ENCODE measurements at regions not wholly inside any gene's neighbourhood (a gene's known extent, or its start where the extent isn't known, plus 50 kb on each side); places are given as distances from the start of the nearest gene placed in this dataset.

DNA sequence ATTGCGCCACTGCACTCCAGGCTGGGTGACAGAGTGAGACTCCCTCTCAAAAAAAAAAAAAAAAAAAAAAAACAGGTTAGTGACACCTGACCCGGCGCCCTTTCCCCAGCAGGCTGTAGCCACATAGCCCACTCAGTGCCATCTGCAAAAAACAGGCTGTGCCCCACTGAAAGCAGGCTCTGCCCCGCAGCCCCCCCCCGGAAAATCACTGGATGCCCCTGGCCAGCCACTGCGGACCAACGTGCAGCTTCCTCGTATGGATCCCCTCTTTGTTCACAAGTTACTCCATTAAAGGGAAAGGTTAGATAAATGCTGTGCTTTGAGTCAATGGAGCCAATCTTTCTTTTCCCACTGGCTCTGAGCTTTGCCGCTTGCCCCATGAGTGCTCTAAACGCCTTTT is 660.3 kb downstream of the TBC1D22A start:
- Histone ChIP-seq H3K4me1 (ENCODE audit: insufficient read depth, low read length) (no peaks in the 10 kb centered on the region), H2AFZ (ENCODE audit: low read length) (no peak overlapping the region), H3K9ac (ENCODE audit: insufficient read depth, low read depth, low read length) (no peak overlapping the region), H3K27me3 (ENCODE audit: control insufficient read depth in 1 of 2, insufficient read depth in 2 of 2, low read length in 2 of 2) (peaks cover 1 to 16% of the 10 kb centered on the region in 2 experiments; a peak in 2 of 5 replicates), H3K79me2 (ENCODE audit: insufficient read depth, low read length) (no peaks in the 10 kb centered on the region), H4K20me1 (ENCODE audit: insufficient read depth, low read length) (no peaks in the 10 kb centered on the region), H3K36me3 (replicated peaks in 1 of 2; ENCODE audit: control insufficient read depth in 1 of 2, insufficient read depth in 2 of 2, low read length in 2 of 2) (no peaks in the 10 kb centered on the region), H3K4me2 (ENCODE audit: low read depth, low read length) (no peak overlapping the region), H3K4me3 (replicated peaks in 1 of 3; ENCODE audit: insufficient read depth in 1 of 3, low read depth in 2 of 3, low read length in 3 of 3) (no peak overlapping the region), H3K9me3 (ENCODE audit: low read length) (no peaks in the 10 kb centered on the region), H3K27ac (ENCODE audit: extremely low read length, insufficient read depth, low read length) (no peak overlapping the region)
- ChIA-PET POLR2A (no interaction called here), CTCF (ENCODE audit: low intra/inter-chr PET ratio, low total read pairs) (no interaction called here)
- intact Hi-C loops (cut with micrococcal nuclease; ENCODE audit: unreplicated experiment): no loop called here
- in situ Hi-C loops (cut with HindIII; ENCODE audit: extremely low pct_ligation_motif_present, low pct_unique_long_range_greater_than_20kb): no loop called here
- FAIRE-seq (no peak), DNase-seq (ENCODE audit: low spot score) (no peak), ATAC-seq (no peak)
- no TSS peak for BruUV-seq (replicated peaks)
- 23% methylated on average over 10 of the region's 10 CpGs for WGBS (ENCODE audit: low lambda C conversion rate)
- TF ChIP-seq ONECUT2 (CRISPR knock-in tag; IDR thresholded peaks at IDR 0.05): no peak

GRCh38 chr22:47421846-47422245 is 659.4 kb downstream of the TBC1D22A start:
- DNase-seq (ENCODE audit: low spot score) (no peak), ATAC-seq (no peak), FAIRE-seq (no peak)
- no TSS peak for BruUV-seq (replicated peaks)
- no peaks in the 10 kb centered on the region for H4K20me1 ChIP-seq (ENCODE audit: insufficient read depth, low read length)
- no peak overlapping the region for H3K4me3 ChIP-seq (replicated peaks in 1 of 3; ENCODE audit: insufficient read depth in 1 of 3, low read depth in 2 of 3, low read length in 3 of 3)
- H3K27me3 ChIP-seq (ENCODE audit: control insufficient read depth in 1 of 2, insufficient read depth in 2 of 2, low read length in 2 of 2): peaks cover 1 to 16% of the 10 kb centered on the region in 2 experiments; a peak in 2 of 5 replicates
- H3K9me3 ChIP-seq (ENCODE audit: low read length): no peaks in the 10 kb centered on the region
- ChIA-PET CTCF (ENCODE audit: low intra/inter-chr PET ratio, low total read pairs) (no interaction called here), POLR2A (no interaction called here)
- no peak overlapping the region for H2AFZ ChIP-seq (ENCODE audit: low read length)
- H3K27ac ChIP-seq (ENCODE audit: extremely low read length, insufficient read depth, low read length): no peak overlapping the region
- H3K79me2 ChIP-seq (ENCODE audit: insufficient read depth, low read length): no peaks in the 10 kb centered on the region
- no peak overlapping the region for H3K4me2 ChIP-seq (ENCODE audit: low read depth, low read length)
- no peak overlapping the region for H3K9ac ChIP-seq (ENCODE audit: insufficient read depth, low read depth, low read length)
- H3K36me3 ChIP-seq (replicated peaks in 1 of 2; ENCODE audit: control insufficient read depth in 1 of 2, insufficient read depth in 2 of 2, low read length in 2 of 2): no peaks in the 10 kb centered on the region
- intact Hi-C loops (cut with micrococcal nuclease; ENCODE audit: unreplicated experiment): no loop called here
- TF ChIP-seq ZNF570 (CRISPR knock-in tag; IDR thresholded peaks at IDR 0.05; ENCODE audit: borderline replicate concordance) (no peak), TMF1 (CRISPR knock-in tag; IDR thresholded peaks at IDR 0.05; ENCODE audit: low read depth) (no peak), SAFB2 (CRISPR knock-in tag; IDR thresholded peaks at IDR 0.05; ENCODE audit: borderline replicate concordance, low read depth) (no peak), ZNF83 (CRISPR knock-in tag; IDR thresholded peaks at IDR 0.05; ENCODE audit: borderline replicate concordance) (no peak)
- TF ChIP-seq, protein P1, sequence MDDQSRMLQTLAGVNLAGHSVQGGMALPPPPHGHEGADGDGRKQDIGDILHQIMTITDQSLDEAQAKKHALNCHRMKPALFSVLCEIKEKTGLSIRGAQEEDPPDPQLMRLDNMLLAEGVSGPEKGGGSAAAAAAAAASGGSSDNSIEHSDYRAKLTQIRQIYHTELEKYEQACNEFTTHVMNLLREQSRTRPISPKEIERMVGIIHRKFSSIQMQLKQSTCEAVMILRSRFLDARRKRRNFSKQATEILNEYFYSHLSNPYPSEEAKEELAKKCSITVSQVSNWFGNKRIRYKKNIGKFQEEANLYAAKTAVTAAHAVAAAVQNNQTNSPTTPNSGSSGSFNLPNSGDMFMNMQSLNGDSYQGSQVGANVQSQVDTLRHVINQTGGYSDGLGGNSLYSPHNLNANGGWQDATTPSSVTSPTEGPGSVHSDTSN (CRISPR knock-in tag; IDR thresholded peaks at IDR 0.05; ENCODE audit: borderline replicate concordance): no peak
- H3K4me1 ChIP-seq (ENCODE audit: insufficient read depth, low read length): no peaks in the 10 kb centered on the region
- WGBS (ENCODE audit: low lambda C conversion rate): 32% methylated on average over 8 of the region's 9 CpGs
- in situ Hi-C loops (cut with HindIII; ENCODE audit: extremely low pct_ligation_motif_present, low pct_unique_long_range_greater_than_20kb): no loop called here

Data from HepG2 (cell line).